COR-L47 (cell line): ENCODE measurements at regions not wholly inside any gene's neighbourhood (a gene's known extent, or its start where the extent isn't known, plus 50 kb on each side); places are given as distances from the start of the nearest gene placed in this dataset.

ENCODE experiments used
- DNase-seq: peaks from one replicate; lab custom pipeline; 2025; lab: John Stamatoyannopoulos, UW

DNA sequence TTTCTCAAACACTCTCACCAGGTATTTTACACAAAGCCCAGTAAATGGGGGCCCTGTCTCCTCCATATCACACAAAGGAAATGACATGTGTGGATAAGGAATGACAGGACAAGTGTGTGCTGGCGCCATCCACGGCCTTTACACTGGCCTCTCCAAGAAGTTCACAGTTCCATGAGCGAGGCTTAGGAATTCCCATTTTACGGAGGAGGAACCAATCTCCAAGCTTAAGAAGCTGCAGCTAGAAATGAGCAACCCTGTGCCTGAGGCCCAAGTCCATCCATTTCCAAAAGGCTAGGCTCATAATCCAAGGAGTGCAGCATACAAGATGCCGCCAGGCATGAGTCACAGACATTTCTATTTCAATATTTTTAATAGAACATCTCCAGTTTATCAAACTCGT, 203.4 kb downstream of the AUH start:
- DNase-seq = no peak

DNA sequence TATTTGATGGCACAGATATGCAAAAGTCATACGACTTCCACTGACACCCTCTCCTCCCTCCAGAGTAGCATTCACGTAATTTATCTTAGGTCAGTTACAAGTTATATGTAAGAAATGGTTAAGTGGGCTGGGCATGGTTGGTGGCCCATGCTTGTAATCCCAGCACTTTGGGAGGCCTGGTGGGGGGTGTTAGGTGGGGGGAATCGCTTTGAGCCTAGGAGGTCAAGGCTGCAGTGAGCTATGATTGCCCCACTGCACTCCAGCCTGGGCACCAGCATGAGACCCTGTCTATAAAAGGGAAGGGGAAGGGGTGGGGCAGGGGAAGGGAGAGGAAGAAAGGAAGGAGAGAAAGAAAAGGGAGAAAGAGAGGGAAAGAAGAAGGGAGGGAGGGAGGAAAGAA, 202.8 kb downstream of the AUH start:
- DNase-seq = no peak

GRCh38 chr9:91159664-91160121, 202.0 kb downstream of the AUH start:
- DNase-seq = no peak

DNA sequence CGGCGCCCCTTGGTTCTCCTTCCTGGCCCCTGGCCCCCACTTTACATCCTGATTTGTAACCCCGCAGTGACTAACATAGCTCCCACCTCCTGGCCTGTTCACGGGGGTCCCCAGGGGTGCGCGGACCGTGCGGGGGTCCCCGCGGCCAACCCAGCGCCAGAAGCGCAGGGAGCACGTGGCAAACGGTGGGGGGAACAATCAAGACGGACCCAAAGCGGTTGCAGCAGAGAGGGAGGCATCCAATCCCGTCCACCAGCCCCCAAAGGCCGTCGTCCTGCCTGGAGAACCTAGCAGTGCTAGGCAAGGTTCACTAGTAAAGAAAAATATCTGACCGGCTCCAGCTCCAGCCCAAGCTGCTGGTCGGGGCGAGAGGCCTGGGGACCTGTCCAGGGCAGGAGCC, 201.5 kb downstream of the AUH start:
- DNase-seq = no peak

DNA sequence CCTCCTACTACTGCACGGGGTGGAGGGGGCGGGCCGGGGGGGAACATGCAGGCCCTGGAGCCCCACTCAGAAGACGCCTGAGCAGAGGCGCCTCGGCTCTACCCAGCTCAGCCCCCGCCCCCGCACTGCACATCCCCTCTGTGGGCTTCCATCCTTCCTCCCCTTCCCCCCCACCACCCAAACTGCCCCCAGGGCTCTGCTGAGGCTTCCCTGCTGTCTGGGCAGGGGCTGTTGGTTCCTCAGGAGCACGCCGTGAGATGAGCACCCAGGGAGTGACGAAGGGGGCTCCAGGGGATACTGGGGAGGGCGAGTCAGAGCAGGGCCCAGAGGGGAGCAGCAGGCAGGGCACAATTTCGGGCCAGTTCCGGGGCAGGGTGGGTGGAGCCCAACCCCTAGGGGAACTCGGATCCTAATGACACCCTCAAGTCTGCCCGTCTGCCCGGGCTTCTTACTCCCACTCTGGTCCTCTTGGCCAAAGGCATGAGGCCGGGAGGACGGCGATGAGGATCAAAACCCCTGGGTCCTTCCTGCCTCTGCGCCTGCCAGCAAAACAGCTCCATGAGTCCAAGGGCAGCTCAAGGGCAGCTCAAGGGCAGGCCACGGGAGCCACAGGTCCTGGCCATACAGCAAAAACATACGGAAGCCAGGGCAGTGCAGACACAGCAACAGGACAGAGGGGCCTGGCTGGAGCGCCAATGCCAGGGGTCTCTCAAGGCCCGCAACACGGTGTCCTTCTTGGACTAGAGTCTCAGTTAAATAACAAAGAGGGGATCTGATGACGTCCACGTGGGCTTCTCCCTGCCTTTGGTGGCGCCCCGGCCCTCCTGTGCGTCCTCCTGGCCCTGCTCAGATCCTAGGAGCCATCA, 200.9 kb downstream of the AUH start:
- DNase-seq = no peak

GRCh38 chr9:91161465-91162300, 200.0 kb downstream of the AUH start:
- no peak for DNase-seq

- DNase-seq = no peak
Measured at GRCh38 chr9:91162311-91162710, 199.4 kb downstream of the AUH start.

DNA sequence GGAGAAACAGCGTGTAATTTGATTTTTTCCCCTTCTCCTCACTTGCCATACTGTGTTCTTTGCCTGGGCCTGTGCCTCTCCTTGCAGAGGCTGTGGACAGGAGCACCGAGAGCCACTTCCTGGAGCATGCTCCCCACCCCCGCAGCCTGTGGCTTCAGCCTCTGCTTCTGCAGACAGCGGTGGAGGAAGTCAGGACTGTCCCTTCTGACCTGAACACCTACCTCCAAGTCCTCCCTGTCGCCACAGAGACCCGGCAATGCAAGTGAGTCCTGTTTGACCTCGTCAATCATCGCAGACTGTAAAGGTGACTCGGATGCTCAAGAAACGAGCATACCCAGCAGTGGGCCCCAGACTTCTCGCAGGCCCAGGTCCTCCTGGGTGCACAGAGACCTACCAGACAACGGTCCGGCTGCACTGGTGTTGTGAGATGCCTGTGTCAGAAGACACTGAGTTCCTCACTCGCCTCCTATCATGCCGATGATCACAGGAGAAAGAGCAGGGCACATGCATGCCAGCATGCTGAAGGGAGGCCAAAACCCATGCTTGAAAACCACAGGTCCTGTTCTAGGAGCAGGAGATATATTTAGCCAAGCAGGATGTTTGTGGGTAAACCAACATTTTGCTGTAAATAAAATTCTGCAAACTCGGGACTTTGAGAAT, 198.8 kb downstream of the AUH start:
- DNase-seq = no peak

DNA sequence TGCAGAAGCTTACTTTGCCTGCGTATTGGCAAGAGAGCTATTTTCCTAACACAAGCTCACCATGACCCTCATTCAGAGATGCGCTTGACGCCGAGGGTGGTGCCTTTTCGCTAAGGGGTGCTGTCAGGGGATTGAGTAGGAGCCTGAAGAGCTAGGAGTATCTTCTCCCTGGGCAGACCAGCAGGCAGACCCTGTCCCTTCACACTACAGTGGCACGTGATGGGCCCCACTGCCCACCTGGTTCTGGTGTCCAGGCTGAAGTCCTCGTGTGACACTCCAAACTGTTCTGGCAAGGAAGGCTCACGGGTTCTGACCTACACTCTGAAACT, 198.3 kb downstream of the AUH start:
- no peak for DNase-seq

DNA sequence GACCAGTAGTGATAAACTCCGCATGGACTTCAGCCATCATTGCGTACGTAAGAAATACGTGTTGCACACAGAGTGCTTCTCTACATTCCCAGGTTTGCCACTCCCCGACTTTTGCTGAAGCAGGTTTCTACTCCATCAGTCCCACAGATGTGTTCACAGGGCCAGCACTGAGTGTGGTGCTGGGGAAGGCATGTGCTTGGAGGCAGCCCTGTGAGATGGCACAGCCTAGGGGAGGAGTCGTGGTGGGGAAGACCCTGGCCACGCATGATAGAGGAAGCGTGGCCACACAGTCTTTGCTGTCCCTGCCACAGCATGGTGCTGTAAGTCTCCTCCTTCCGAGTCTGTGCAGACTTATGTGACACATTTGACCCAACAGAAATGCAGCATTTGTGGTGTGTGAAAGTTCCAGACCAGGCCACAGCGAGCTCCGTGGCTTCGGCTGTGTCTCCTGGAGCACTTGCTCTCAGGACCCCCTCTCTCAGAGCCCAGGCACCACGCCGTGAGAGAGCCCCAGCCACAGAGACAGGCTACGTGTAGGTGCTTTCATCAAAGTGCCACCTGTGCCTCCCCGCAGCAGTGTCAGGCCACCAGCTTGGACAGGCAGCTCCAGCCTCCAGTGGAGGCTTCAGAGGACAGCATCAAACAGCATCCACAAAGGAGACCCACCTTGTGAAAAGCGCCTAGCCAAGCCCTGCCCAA, 197.8 kb downstream of the AUH start:
- no peak for DNase-seq
